Neuronal stem cell (in vitro differentiated cells): ENCODE measurements at regions not wholly inside any gene's neighbourhood (a gene's known extent, or its start where the extent isn't known, plus 50 kb on each side); places are given as distances from the start of the nearest gene placed in this dataset.
"Not testable (repeated sequence)": the region's sequence is repeated elsewhere in the genome, so short reads cannot be mapped to it uniquely, and the experiment has no call there.

Source experiments
- DNase-seq: peaks from one replicate; pipeline ENCODE4 v3.0.0-alpha.2; 2013; ENCODE audit warnings: low spot score
- H2AFZ ChIP-seq: one replicate; pipeline ENCODE4 v1.6.1; 2013; ENCODE audit warnings: mild to moderate bottlenecking, low read length, inconsistent platforms
- H2AK5ac ChIP-seq: 2 replicates; pipeline ENCODE4 v1.6.1; 2013; ENCODE audit warnings: low read depth, mild to moderate bottlenecking, inconsistent platforms, low read length, moderate library complexity, mixed read lengths
- H2BK120ac ChIP-seq: 2 replicates; pipeline ENCODE4 v1.6.1; 2013; ENCODE audit warnings: low read depth, mild to moderate bottlenecking, inconsistent platforms, low read length, moderate library complexity, mixed read lengths
- H2BK12ac ChIP-seq: one replicate; pipeline ENCODE4 v1.6.1; 2013; ENCODE audit warnings: low read length, inconsistent platforms
- H2BK15ac ChIP-seq: 2 replicates; pipeline ENCODE4 v1.6.1; 2013; ENCODE audit warnings: mild to moderate bottlenecking, low read length, inconsistent platforms, mixed read lengths
- H2BK5ac ChIP-seq: one replicate; pipeline ENCODE4 v1.6.1; 2013; ENCODE audit warnings: inconsistent platforms, mild to moderate bottlenecking, low read length, moderate library complexity
- H3K14ac ChIP-seq: one replicate; pipeline ENCODE4 v1.6.1; 2013; ENCODE audit warnings: low read length, inconsistent platforms
- H3K18ac ChIP-seq: 2 replicates; pipeline ENCODE4 v1.6.1; 2013; ENCODE audit warnings: low read length, inconsistent platforms
- H3K23ac ChIP-seq: 2 replicates; pipeline ENCODE4 v1.6.1; 2013; ENCODE audit warnings: low read depth, mild to moderate bottlenecking, mixed read lengths, low read length, inconsistent platforms; ENCODE audit not compliant: poor library complexity
- H3K27ac ChIP-seq: replicated peaks from 3 replicates; pipeline ENCODE4 v1.5.1; 2013; ENCODE audit warnings: low read length, inconsistent platforms
- H3K27me3 ChIP-seq, 3 experiments: 2 replicates each; pipeline ENCODE4 v1.6.1; 2013; ENCODE audit warnings: low read length in 3 of 3, mild to moderate bottlenecking in 2 of 3, inconsistent platforms in 1 of 3, low read depth in 1 of 3, mixed read lengths in 1 of 3, moderate library complexity in 1 of 3; ENCODE audit not compliant: control insufficient read depth in 3 of 3, insufficient read depth in 3 of 3
- H3K36me3 ChIP-seq, 2 donors: replicated peaks in 1 of 2; 2 replicates each; pipeline ENCODE4 v1.6.1; 2013; ENCODE audit warnings: low read length in 2 of 2; ENCODE audit not compliant: control insufficient read depth in 2 of 2, insufficient read depth in 2 of 2
- H3K4ac ChIP-seq: 2 replicates; pipeline ENCODE4 v1.6.1; 2013; ENCODE audit warnings: inconsistent platforms, mild to moderate bottlenecking, low read length, moderate library complexity
- H3K4me1 ChIP-seq, 2 donors: 1 replicate in 1 of 2; 2 replicates in 1 of 2; pipeline ENCODE4 v1.6.1; 2013; ENCODE audit warnings: low read length in 2 of 2, low read depth in 1 of 2; ENCODE audit not compliant: control insufficient read depth in 2 of 2, insufficient read depth in 1 of 2
- H3K4me2 ChIP-seq: one replicate; pipeline ENCODE4 v1.6.1; 2013; ENCODE audit warnings: mild to moderate bottlenecking, low read length, inconsistent platforms; ENCODE audit not compliant: insufficient read depth, poor library complexity, severe bottlenecking
- H3K4me3 ChIP-seq, 2 donors: 2 replicates each; pipeline ENCODE4 v1.5.1; 2013; ENCODE audit warnings: low read length in 2 of 2, mild to moderate bottlenecking in 2 of 2, inconsistent platforms in 1 of 2, moderate library complexity in 1 of 2
- H3K79me1 ChIP-seq: one replicate; pipeline ENCODE4 v1.6.1; 2013; ENCODE audit warnings: low read depth, mild to moderate bottlenecking, inconsistent platforms, low read length, moderate library complexity
- H3K9ac ChIP-seq: one replicate; pipeline ENCODE4 v1.6.1; 2013; ENCODE audit warnings: mild to moderate bottlenecking, low read depth, low read length, inconsistent platforms; ENCODE audit not compliant: poor library complexity
- H3K9me3 ChIP-seq, 2 donors: replicated peaks in 1 of 2; 2 replicates each; pipeline versions ENCODE3 to v1.6.1; 2013; ENCODE audit warnings: low read length in 2 of 2, mild to moderate bottlenecking in 2 of 2, inconsistent platforms in 1 of 2, low read depth in 1 of 2, mixed read lengths in 1 of 2, moderate library complexity in 1 of 2; ENCODE audit not compliant: control insufficient read depth in 2 of 2, insufficient read depth in 1 of 2
- H4K8ac ChIP-seq: one replicate; pipeline ENCODE4 v1.6.1; 2013; ENCODE audit warnings: low read depth, mild to moderate bottlenecking, inconsistent platforms, low read length, moderate library complexity
- H4K91ac ChIP-seq: one replicate; pipeline ENCODE4 v1.6.1; 2013; ENCODE audit warnings: low read length, low read depth, mild to moderate bottlenecking, inconsistent platforms; ENCODE audit not compliant: poor library complexity
- WGBS, 2 donors: extraction: QIAGEN DNeasy Blood & Tissue Kit; methylation state at CpG; one replicate each; pipeline ENCODE4 v1.1.7; 2013; ENCODE audit warnings: missing lambda C conversion rate in 2 of 2, mixed read lengths in 1 of 2; ENCODE audit not compliant: insufficient read length in 2 of 2, insufficient replicate concordance in 1 of 2; ENCODE audit errors: extremely low coverage in 2 of 2; 5-methylcytosine and 5-hydroxymethylcytosine counted together

- not testable (repeated sequence) for H3K4me3 ChIP-seq, H3K4ac ChIP-seq, H3K9ac ChIP-seq, H3K18ac ChIP-seq, H2BK15ac ChIP-seq, H4K91ac ChIP-seq, H2AK5ac ChIP-seq, DNase-seq, H3K27me3 ChIP-seq, H2AFZ ChIP-seq, H3K36me3 ChIP-seq, H3K23ac ChIP-seq, H3K79me1 ChIP-seq, H3K27ac ChIP-seq, H2BK12ac ChIP-seq, H3K4me1 ChIP-seq, H3K9me3 ChIP-seq, H3K4me2 ChIP-seq, H2BK5ac ChIP-seq, H2BK120ac ChIP-seq, H4K8ac ChIP-seq, H3K14ac ChIP-seq
- no CpG with 5 or more reads among the region's 8 CpGs for WGBS, 2 donors
Observed at GRCh38 chr16:29222008-29222407, 184.5 kb downstream of the NPIPB11 start.

- not testable (repeated sequence) for H2AFZ ChIP-seq, H4K8ac ChIP-seq, H3K4ac ChIP-seq, H3K9me3 ChIP-seq, H3K79me1 ChIP-seq, H2BK12ac ChIP-seq, H3K27ac ChIP-seq, DNase-seq, H3K18ac ChIP-seq, H3K23ac ChIP-seq, H2BK120ac ChIP-seq, H3K4me3 ChIP-seq, H2BK5ac ChIP-seq, H3K9ac ChIP-seq, H3K4me1 ChIP-seq, H3K14ac ChIP-seq, H3K4me2 ChIP-seq, H2AK5ac ChIP-seq, H3K27me3 ChIP-seq, H2BK15ac ChIP-seq, H3K36me3 ChIP-seq, H4K91ac ChIP-seq
- WGBS, 2 donors = no CpG with 5 or more reads among the region's 10 CpGs
Observed at GRCh38 chr16:29221281-29221955, 185.1 kb downstream of the NPIPB11 start.

GRCh38 chr16:29220647-29221191 lies 185.8 kb downstream of the NPIPB11 start:
- H3K9me3 ChIP-seq, H2BK120ac ChIP-seq, H3K4me1 ChIP-seq, H3K4me2 ChIP-seq, H3K23ac ChIP-seq, H3K18ac ChIP-seq, H2BK15ac ChIP-seq, H2AFZ ChIP-seq, H3K27me3 ChIP-seq, H3K36me3 ChIP-seq, H2BK5ac ChIP-seq, H2BK12ac ChIP-seq, H3K9ac ChIP-seq, H3K79me1 ChIP-seq, H2AK5ac ChIP-seq, H3K4me3 ChIP-seq, DNase-seq, H4K8ac ChIP-seq, H3K4ac ChIP-seq, H4K91ac ChIP-seq, H3K27ac ChIP-seq, H3K14ac ChIP-seq: not testable (repeated sequence)
- WGBS, 2 donors = no CpG with 5 or more reads among the region's 36 CpGs

- not testable (repeated sequence) for H4K8ac ChIP-seq, H3K4me2 ChIP-seq, H2BK5ac ChIP-seq, H3K79me1 ChIP-seq, H2BK12ac ChIP-seq, H2BK15ac ChIP-seq, H3K27ac ChIP-seq, H3K27me3 ChIP-seq, H2AFZ ChIP-seq, H2BK120ac ChIP-seq, H3K14ac ChIP-seq, H3K4me3 ChIP-seq, H3K9me3 ChIP-seq, H2AK5ac ChIP-seq, H3K4me1 ChIP-seq, H3K36me3 ChIP-seq, H3K4ac ChIP-seq, H4K91ac ChIP-seq, H3K9ac ChIP-seq, H3K23ac ChIP-seq, DNase-seq
- no CpG with 5 or more reads among the region's 24 CpGs for WGBS, 2 donors
- peak overlapping the region; percentile 57 for H3K18ac ChIP-seq
Observed at GRCh38 chr16:29219966-29220646, 186.4 kb downstream of the NPIPB11 start.
